Erythroblast (primary cell): ENCODE measurements at regions not wholly inside any gene's neighbourhood (a gene's known extent, or its start where the extent isn't known, plus 50 kb on each side); places are given as distances from the start of the nearest gene placed in this dataset.

Source experiments
- GATA1 ChIP-seq: IDR thresholded peaks from 2 replicates; pipeline ENCODE4 v1.6.1; 2011; ENCODE audit warnings: low read depth, mild to moderate bottlenecking, control low read depth, low read length, moderate library complexity
- POLR2A ChIP-seq: IDR thresholded peaks from 2 replicates; pipeline ENCODE4 v1.6.1; 2011; ENCODE audit warnings: mild to moderate bottlenecking, low read length

GRCh38 chr3:94359996-94360395, 297.1 kb downstream of the NSUN3 start:
- no peak for TF ChIP-seq POLR2A
- no peak for TF ChIP-seq GATA1
